ENCODE measurements at regions not wholly inside any gene's neighbourhood (a gene's known extent, or its start where the extent isn't known, plus 50 kb on each side); places are given as distances from the start of the nearest gene placed in this dataset.

DNA sequence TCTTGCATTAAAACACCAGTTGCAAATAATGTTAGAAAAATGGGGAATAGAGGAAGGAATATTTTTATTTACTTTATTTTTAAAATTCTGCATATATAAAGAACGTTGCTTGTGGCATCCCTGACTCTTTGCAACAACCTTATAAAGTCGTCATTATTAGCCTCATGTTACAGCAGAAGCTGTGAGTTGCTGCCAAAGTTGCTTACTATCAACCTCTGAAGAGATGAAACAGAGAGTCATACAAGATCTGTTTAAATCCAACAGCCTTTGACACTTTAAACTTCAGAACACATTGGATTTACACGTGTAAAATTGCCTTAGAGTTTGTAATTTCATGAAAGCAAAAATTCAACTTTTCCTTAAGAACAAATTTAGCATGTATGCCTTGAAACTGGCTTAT lies 221.9 kb downstream of the MRPL39 start:
- TF ChIP-seq POLR2A (IDR thresholded peaks at IDR 0.05; ENCODE audit: low read depth, low read length) = no peak
- TF ChIP-seq POLR2AphosphoS5 (IDR thresholded peaks at IDR 0.05; ENCODE audit: low read depth, low read length) = no peak
- no peak for TF ChIP-seq TAF1 (IDR thresholded peaks at IDR 0.05; ENCODE audit: low read depth, low read length)
- TF ChIP-seq SPI1 (IDR thresholded peaks at IDR 0.05; ENCODE audit: low read depth, low read length) = no peak
- TF ChIP-seq POU2F2 (IDR thresholded peaks at IDR 0.05; ENCODE audit: low read depth, low read length) = no peak
- TF ChIP-seq PAX5 (IDR thresholded peaks at IDR 0.05; ENCODE audit: insufficient read depth, low read length, severe bottlenecking) = no peak
